A549 (cell line): ENCODE measurements at regions not wholly inside any gene's neighbourhood (a gene's known extent, or its start where the extent isn't known, plus 50 kb on each side); places are given as distances from the start of the nearest gene placed in this dataset.

Experiments
- CTCF ChIP-seq: fragments of >200 bp; sonication (Bioruptor Twin); formaldehyde crosslinking; IDR thresholded peaks from 3 replicates; pipeline ENCODE4 v1.5.1; 2016
- FOXS1 ChIP-seq: fragments of 250-450 bp; sonication (Bioruptor Pico); IDR thresholded peaks from 2 replicates; pipeline ENCODE4 v1.5.0; 2020; ENCODE audit warnings: mild to moderate bottlenecking, moderate library complexity
- HDAC2 ChIP-seq: fragments of 200-600 bp; sonication (generic); IDR thresholded peaks from 2 replicates; pipeline ENCODE4 v1.6.1; 2016
- JUNB ChIP-seq: fragments of >200 bp; sonication (Bioruptor Twin); formaldehyde crosslinking; IDR thresholded peaks from 2 replicates; pipeline ENCODE4 v1.6.1; 2016
- KDM1A ChIP-seq: fragments of 200-600 bp; sonication (generic); IDR thresholded peaks from 2 replicates; pipeline ENCODE4 v1.6.1; 2016; ENCODE audit warnings: low read depth, mild to moderate bottlenecking
- PHF8 ChIP-seq: fragments of 200-600 bp; sonication (generic); IDR thresholded peaks from 2 replicates; pipeline ENCODE4 v1.6.1; 2016; ENCODE audit warnings: low read depth, mild to moderate bottlenecking, antibody characterized with exemption, moderate library complexity, borderline replicate concordance
- POLR2A ChIP-seq: IDR thresholded peaks from 2 replicates; pipeline ENCODE4 v1.6.1; 2012; ENCODE audit warnings: mild to moderate bottlenecking, low read length
- RAD21 ChIP-seq, 2 experiments: fragments of >200 bp in 1 of 2; sonication (Bioruptor Twin) in 1 of 2; formaldehyde crosslinking in 1 of 2; IDR thresholded peaks in 1 of 2; conservative IDR thresholded peaks in 1 of 2; 2 replicates in 1 of 2; 3 replicates in 1 of 2; pipeline ENCODE4 v1.6.1; 2012 to 2018; ENCODE audit warnings: inconsistent platforms in 1 of 2
- RCOR1 ChIP-seq: fragments of 150-350 bp; IDR thresholded peaks from 2 replicates; pipeline ENCODE4 v1.6.1; 2014; ENCODE audit warnings: antibody characterized with exemption, low read length, low read depth
- RFX5 ChIP-seq: fragments of 450-650 bp; IDR thresholded peaks from 2 replicates; pipeline ENCODE4 v1.7.1; 2014; ENCODE audit warnings: antibody characterized with exemption, mild to moderate bottlenecking, moderate library complexity
- TF ChIP-seq, protein P1 (sequence below): fragments of 200-600 bp; sonication (generic); IDR thresholded peaks from 2 replicates; pipeline ENCODE4 v1.6.1; 2016; ENCODE audit warnings: antibody characterized with exemption, mild to moderate bottlenecking, moderate library complexity
- TF ChIP-seq, protein P2 (sequence below): IDR thresholded peaks from 2 replicates; pipeline ENCODE4 v1.6.1; 2012
- TF ChIP-seq, protein P3 (sequence below): fragments of 250-450 bp; sonication (Bioruptor Pico); IDR thresholded peaks from 2 replicates; pipeline ENCODE4 v1.5.0; 2021; ENCODE audit warnings: mild to moderate bottlenecking, moderate library complexity, borderline replicate concordance

GRCh38 chr13:18993884-18994660 is 187.6 kb downstream of the TUBA3C start:
- TF ChIP-seq HDAC2: no peak
- TF ChIP-seq, protein P1, sequence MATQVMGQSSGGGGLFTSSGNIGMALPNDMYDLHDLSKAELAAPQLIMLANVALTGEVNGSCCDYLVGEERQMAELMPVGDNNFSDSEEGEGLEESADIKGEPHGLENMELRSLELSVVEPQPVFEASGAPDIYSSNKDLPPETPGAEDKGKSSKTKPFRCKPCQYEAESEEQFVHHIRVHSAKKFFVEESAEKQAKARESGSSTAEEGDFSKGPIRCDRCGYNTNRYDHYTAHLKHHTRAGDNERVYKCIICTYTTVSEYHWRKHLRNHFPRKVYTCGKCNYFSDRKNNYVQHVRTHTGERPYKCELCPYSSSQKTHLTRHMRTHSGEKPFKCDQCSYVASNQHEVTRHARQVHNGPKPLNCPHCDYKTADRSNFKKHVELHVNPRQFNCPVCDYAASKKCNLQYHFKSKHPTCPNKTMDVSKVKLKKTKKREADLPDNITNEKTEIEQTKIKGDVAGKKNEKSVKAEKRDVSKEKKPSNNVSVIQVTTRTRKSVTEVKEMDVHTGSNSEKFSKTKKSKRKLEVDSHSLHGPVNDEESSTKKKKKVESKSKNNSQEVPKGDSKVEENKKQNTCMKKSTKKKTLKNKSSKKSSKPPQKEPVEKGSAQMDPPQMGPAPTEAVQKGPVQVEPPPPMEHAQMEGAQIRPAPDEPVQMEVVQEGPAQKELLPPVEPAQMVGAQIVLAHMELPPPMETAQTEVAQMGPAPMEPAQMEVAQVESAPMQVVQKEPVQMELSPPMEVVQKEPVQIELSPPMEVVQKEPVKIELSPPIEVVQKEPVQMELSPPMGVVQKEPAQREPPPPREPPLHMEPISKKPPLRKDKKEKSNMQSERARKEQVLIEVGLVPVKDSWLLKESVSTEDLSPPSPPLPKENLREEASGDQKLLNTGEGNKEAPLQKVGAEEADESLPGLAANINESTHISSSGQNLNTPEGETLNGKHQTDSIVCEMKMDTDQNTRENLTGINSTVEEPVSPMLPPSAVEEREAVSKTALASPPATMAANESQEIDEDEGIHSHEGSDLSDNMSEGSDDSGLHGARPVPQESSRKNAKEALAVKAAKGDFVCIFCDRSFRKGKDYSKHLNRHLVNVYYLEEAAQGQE: no peak
- TF ChIP-seq CTCF: no peak
- TF ChIP-seq FOXS1: no peak
- TF ChIP-seq POLR2A: no peak
- TF ChIP-seq RCOR1: no peak
- no peak for TF ChIP-seq JUNB
- no peak for TF ChIP-seq PHF8
- no peak for TF ChIP-seq RFX5
- TF ChIP-seq, protein P2, sequence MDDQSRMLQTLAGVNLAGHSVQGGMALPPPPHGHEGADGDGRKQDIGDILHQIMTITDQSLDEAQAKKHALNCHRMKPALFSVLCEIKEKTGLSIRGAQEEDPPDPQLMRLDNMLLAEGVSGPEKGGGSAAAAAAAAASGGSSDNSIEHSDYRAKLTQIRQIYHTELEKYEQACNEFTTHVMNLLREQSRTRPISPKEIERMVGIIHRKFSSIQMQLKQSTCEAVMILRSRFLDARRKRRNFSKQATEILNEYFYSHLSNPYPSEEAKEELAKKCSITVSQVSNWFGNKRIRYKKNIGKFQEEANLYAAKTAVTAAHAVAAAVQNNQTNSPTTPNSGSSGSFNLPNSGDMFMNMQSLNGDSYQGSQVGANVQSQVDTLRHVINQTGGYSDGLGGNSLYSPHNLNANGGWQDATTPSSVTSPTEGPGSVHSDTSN: no peak
- TF ChIP-seq RAD21 (conservative IDR thresholded peaks at IDR 0.05 in 1 of 2, IDR thresholded peaks at IDR 0.05 in 1 of 2): no peak
- TF ChIP-seq KDM1A: no peak
- TF ChIP-seq, protein P3, sequence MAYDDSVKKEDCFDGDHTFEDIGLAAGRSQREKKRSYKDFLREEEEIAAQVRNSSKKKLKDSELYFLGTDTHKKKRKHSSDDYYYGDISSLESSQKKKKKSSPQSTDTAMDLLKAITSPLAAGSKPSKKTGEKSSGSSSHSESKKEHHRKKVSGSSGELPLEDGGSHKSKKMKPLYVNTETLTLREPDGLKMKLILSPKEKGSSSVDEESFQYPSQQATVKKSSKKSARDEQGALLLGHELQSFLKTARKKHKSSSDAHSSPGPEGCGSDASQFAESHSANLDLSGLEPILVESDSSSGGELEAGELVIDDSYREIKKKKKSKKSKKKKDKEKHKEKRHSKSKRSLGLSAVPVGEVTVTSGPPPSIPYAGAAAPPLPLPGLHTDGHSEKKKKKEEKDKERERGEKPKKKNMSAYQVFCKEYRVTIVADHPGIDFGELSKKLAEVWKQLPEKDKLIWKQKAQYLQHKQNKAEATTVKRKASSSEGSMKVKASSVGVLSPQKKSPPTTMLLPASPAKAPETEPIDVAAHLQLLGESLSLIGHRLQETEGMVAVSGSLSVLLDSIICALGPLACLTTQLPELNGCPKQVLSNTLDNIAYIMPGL (CRISPR knock-in tag): no peak
